ENCODE measurements at regions not wholly inside any gene's neighbourhood (a gene's known extent, or its start where the extent isn't known, plus 50 kb on each side); places are given as distances from the start of the nearest gene placed in this dataset.
"Not testable (repeated sequence)": the region's sequence is repeated elsewhere in the genome, so short reads cannot be mapped to it uniquely, and the experiment has no call there.

- TF ChIP-seq, protein P1, sequence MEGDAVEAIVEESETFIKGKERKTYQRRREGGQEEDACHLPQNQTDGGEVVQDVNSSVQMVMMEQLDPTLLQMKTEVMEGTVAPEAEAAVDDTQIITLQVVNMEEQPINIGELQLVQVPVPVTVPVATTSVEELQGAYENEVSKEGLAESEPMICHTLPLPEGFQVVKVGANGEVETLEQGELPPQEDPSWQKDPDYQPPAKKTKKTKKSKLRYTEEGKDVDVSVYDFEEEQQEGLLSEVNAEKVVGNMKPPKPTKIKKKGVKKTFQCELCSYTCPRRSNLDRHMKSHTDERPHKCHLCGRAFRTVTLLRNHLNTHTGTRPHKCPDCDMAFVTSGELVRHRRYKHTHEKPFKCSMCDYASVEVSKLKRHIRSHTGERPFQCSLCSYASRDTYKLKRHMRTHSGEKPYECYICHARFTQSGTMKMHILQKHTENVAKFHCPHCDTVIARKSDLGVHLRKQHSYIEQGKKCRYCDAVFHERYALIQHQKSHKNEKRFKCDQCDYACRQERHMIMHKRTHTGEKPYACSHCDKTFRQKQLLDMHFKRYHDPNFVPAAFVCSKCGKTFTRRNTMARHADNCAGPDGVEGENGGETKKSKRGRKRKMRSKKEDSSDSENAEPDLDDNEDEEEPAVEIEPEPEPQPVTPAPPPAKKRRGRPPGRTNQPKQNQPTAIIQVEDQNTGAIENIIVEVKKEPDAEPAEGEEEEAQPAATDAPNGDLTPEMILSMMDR (IDR thresholded peaks at IDR 0.05; ENCODE audit: control insufficient read depth, extremely low read depth, insufficient read depth) = peak; percentile 74
- H3K4me3 ChIP-seq (ENCODE audit: low read depth, low read length) = no peak overlapping the region
- no peak for DNase-seq (ENCODE audit: low read depth)
These were observed 751.1 kb downstream of the TMEM121 start for GRCh38 chr14:106277503-106277902.

DNA sequence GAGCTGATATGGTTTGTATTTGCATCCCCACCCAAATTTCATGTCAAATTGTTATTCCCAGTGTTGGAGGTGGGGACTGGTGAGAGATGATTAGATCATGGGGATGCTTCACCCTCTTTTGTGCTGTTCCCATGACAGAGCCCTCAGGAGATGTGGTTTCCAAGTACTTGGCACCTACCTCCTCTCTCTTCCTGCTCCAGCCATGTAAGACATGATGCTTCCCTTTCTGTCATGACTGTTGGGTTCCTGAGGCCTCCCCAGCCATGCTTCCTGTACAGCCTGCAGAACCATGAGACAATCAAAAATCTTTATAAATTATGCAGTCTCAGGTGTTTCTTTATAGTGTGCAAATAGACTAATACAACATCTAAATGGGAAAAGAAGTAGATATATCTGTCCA is 754.5 kb downstream of the TMEM121 start:
- TF ChIP-seq, protein P1 (IDR thresholded peaks at IDR 0.05; ENCODE audit: control insufficient read depth, extremely low read depth, insufficient read depth) = no peak
- no peak for DNase-seq (ENCODE audit: low read depth)

GRCh38 chr14:106286697-106287290 is 760.4 kb downstream of the TMEM121 start:
- TF ChIP-seq, protein P1 (IDR thresholded peaks at IDR 0.05; ENCODE audit: control insufficient read depth, extremely low read depth, insufficient read depth) = peak; percentile 57
- no peak for DNase-seq (ENCODE audit: low read depth)
- H3K4me3 ChIP-seq (ENCODE audit: low read depth, low read length) = no peak overlapping the region

More for the DNA sequence above, 754.5 kb downstream of the TMEM121 start:
- no peak overlapping the region for H3K4me3 ChIP-seq (ENCODE audit: low read depth, low read length)

DNA sequence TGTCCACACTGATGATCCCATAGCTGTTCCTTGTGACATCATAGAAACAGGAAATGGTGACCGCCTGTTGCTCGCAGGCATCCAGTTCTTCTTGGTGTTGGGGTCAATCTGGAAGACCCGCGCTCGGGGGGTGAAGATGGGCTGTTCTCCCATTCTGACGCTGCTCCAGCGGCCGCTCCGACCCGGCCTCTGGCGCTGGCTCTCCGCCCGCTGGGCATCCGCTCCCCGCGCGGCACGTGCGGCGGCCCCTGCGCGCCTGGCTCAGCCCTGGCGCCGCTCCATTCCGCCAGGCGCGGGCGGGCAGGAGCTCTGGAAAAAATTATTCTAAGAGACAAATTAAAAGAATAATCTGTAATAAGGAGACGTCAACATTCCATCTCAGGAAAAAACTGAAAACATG is 761.1 kb downstream of the TMEM121 start:
- no peak overlapping the region for H3K4me3 ChIP-seq (ENCODE audit: low read depth, low read length)
- TF ChIP-seq, protein P1 (IDR thresholded peaks at IDR 0.05; ENCODE audit: control insufficient read depth, extremely low read depth, insufficient read depth) = no peak
- no peak for DNase-seq (ENCODE audit: low read depth)

- DNase-seq (ENCODE audit: low read depth) = no peak
- no peak overlapping the region for H3K4me3 ChIP-seq (ENCODE audit: low read depth, low read length)
- TF ChIP-seq, protein P1 (IDR thresholded peaks at IDR 0.05; ENCODE audit: control insufficient read depth, extremely low read depth, insufficient read depth) = no peak
These were observed 765.2 kb downstream of the TMEM121 start for GRCh38 chr14:106291626-106292025.

- no peak for DNase-seq (ENCODE audit: low read depth)
- H3K4me3 ChIP-seq (ENCODE audit: low read depth, low read length) = no peak overlapping the region
- TF ChIP-seq, protein P1 (IDR thresholded peaks at IDR 0.05; ENCODE audit: control insufficient read depth, extremely low read depth, insufficient read depth) = no peak
These were observed 767.9 kb downstream of the TMEM121 start for GRCh38 chr14:106294324-106294723.

GRCh38 chr14:106300951-106301510 is 774.6 kb downstream of the TMEM121 start:
- not testable (repeated sequence) for H3K4me3 ChIP-seq (ENCODE audit: low read depth, low read length); DNase-seq (ENCODE audit: low read depth)

DNA sequence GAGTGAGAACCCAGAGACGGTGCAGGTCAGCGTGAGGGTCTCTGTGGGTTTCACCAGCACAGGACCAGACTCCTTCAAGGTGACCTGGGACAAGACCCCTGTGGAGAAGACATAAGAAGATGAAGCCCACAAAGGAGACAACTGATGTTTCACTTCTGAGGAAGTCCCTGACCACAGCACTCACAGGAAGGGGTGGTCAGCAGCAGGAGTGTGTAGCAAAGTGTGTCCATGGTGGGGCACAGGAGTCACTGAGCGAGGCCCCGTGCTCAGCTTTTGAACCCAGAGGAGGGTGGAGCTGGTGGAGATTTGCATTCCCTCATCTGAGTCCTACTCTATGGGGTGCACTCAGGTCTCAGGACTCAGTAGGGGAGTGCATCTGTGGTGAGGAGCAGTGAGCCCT is 775.2 kb downstream of the TMEM121 start:
- not testable (repeated sequence) for H3K4me3 ChIP-seq (ENCODE audit: low read depth, low read length); DNase-seq (ENCODE audit: low read depth)
